H9 (cell line): ENCODE measurements at regions not wholly inside any gene's neighbourhood (a gene's known extent, or its start where the extent isn't known, plus 50 kb on each side); places are given as distances from the start of the nearest gene placed in this dataset.

Experiments used
- DNase-seq: peaks from one replicate; pipeline ENCODE4 v3.0.0-alpha.2; 2017
- H2AFZ ChIP-seq: one replicate; pipeline ENCODE4 v1.6.1; 2013; ENCODE audit warnings: mild to moderate bottlenecking, low read length, control low read depth, moderate library complexity
- H2AK5ac ChIP-seq: 2 replicates; pipeline ENCODE4 v1.6.1; 2013; ENCODE audit warnings: low read length, control low read depth, mixed read lengths; ENCODE audit not compliant: insufficient read length
- H2BK120ac ChIP-seq: one replicate; pipeline ENCODE4 v1.6.1; 2013; ENCODE audit warnings: low read depth, mild to moderate bottlenecking, low read length, control low read depth, inconsistent platforms; ENCODE audit not compliant: poor library complexity, severe bottlenecking
- H2BK12ac ChIP-seq: 2 replicates; pipeline ENCODE4 v1.6.1; 2013; ENCODE audit warnings: low read length, control low read depth, mixed read lengths, low read depth; ENCODE audit not compliant: insufficient read length
- H2BK15ac ChIP-seq: 2 replicates; pipeline ENCODE4 v1.6.1; 2013; ENCODE audit warnings: low read depth, low read length, control low read depth
- H2BK20ac ChIP-seq: one replicate; pipeline ENCODE4 v1.6.1; 2013; ENCODE audit warnings: low read depth, mild to moderate bottlenecking, low read length, control low read depth, inconsistent platforms; ENCODE audit not compliant: poor library complexity, severe bottlenecking
- H2BK5ac ChIP-seq: 2 replicates; pipeline ENCODE4 v1.6.1; 2013; ENCODE audit warnings: low read length, control low read depth, mixed read lengths; ENCODE audit not compliant: insufficient read length
- H3K14ac ChIP-seq: 2 replicates; pipeline ENCODE4 v1.6.1; 2013; ENCODE audit warnings: low read length, control low read depth; ENCODE audit not compliant: insufficient read depth
- H3K18ac ChIP-seq: 2 replicates; pipeline ENCODE4 v1.6.1; 2013; ENCODE audit warnings: low read depth, mild to moderate bottlenecking, mixed read lengths, low read length, control low read depth; ENCODE audit not compliant: insufficient read length
- H3K23ac ChIP-seq: 2 replicates; pipeline ENCODE4 v1.6.1; 2013; ENCODE audit warnings: low read length, control low read depth, mixed read lengths, low read depth; ENCODE audit not compliant: insufficient read length
- H3K23me2 ChIP-seq: 2 replicates; pipeline ENCODE4 v1.6.1; 2013; ENCODE audit warnings: low read depth, mild to moderate bottlenecking, mixed read lengths, low read length, control low read depth; ENCODE audit not compliant: insufficient read length, poor library complexity, severe bottlenecking
- H3K27ac ChIP-seq: 2 replicates; pipeline ENCODE4 v1.5.1; 2013; ENCODE audit warnings: low read length, control low read depth, mixed read lengths, low read depth; ENCODE audit not compliant: insufficient read length
- H3K27me3 ChIP-seq: 2 replicates; pipeline ENCODE4 v1.6.1; 2013; ENCODE audit warnings: low read length, control low read depth, inconsistent platforms; ENCODE audit not compliant: insufficient read depth
- H3K4ac ChIP-seq: 2 replicates; pipeline ENCODE4 v1.6.1; 2013; ENCODE audit warnings: low read depth, mild to moderate bottlenecking, control low read depth, inconsistent platforms, low read length, moderate library complexity
- H3K4me1 ChIP-seq: 2 replicates; pipeline ENCODE4 v1.6.1; 2013; ENCODE audit warnings: low read length, control low read depth, inconsistent platforms; ENCODE audit not compliant: insufficient read depth
- H3K4me2 ChIP-seq: 2 replicates; pipeline ENCODE4 v1.6.1; 2013; ENCODE audit warnings: low read length, control low read depth, mixed read lengths; ENCODE audit not compliant: insufficient read length, insufficient read depth
- H3K56ac ChIP-seq: 2 replicates; pipeline ENCODE4 v1.6.1; 2013; ENCODE audit warnings: low read depth, mild to moderate bottlenecking, mixed read lengths, low read length, control low read depth; ENCODE audit not compliant: insufficient read length
- H3K79me1 ChIP-seq: 2 replicates; pipeline ENCODE4 v1.6.1; 2013; ENCODE audit warnings: low read depth, mild to moderate bottlenecking, moderate library complexity, low read length, control low read depth, inconsistent platforms; ENCODE audit not compliant: insufficient read depth, poor library complexity, severe bottlenecking
- H3K79me2 ChIP-seq: 2 replicates; pipeline ENCODE4 v1.6.1; 2013; ENCODE audit warnings: low read length, control low read depth, inconsistent platforms; ENCODE audit not compliant: insufficient read depth
- H3K9ac ChIP-seq: 2 replicates; pipeline ENCODE4 v1.6.1; 2013; ENCODE audit warnings: low read length, control low read depth, mixed read lengths; ENCODE audit not compliant: insufficient read length; ENCODE audit errors: extremely low read depth
- H3K9me3 ChIP-seq: one replicate; pipeline ENCODE4 v1.6.1; 2013; ENCODE audit warnings: low read depth, low read length, inconsistent platforms; ENCODE audit not compliant: control insufficient read depth
- H3T11ph ChIP-seq: one replicate; pipeline ENCODE4 v1.6.1; 2013; ENCODE audit warnings: mild to moderate bottlenecking, low read length, control low read depth, inconsistent platforms
- H4K20me1 ChIP-seq: one replicate; pipeline ENCODE4 v1.6.1; 2013; ENCODE audit not compliant: control insufficient read depth, insufficient read length, insufficient read depth
- H4K5ac ChIP-seq: 2 replicates; pipeline ENCODE4 v1.6.1; 2013; ENCODE audit warnings: low read depth, mild to moderate bottlenecking, mixed read lengths, low read length, control low read depth; ENCODE audit not compliant: insufficient read length
- H4K8ac ChIP-seq: replicated peaks from 2 replicates; pipeline ENCODE4 v1.6.1; 2013; ENCODE audit warnings: low read length, control low read depth, mixed read lengths, low read depth; ENCODE audit not compliant: insufficient read length
- H4K91ac ChIP-seq: 2 replicates; pipeline ENCODE4 v1.6.1; 2013; ENCODE audit warnings: low read depth, mild to moderate bottlenecking, moderate library complexity, mixed read lengths, low read length, control low read depth; ENCODE audit not compliant: insufficient read length
- H3K27ac Mint-ChIP-seq, 3 experiments: 2 replicates in 2 of 3; 3 replicates in 1 of 3; pipeline ENCODE4 v1.8.0; 2020 to 2021; ENCODE audit warnings: mixed read lengths in 3 of 3, mild to moderate bottlenecking in 1 of 3, moderate library complexity in 1 of 3
- H3K27me3 Mint-ChIP-seq: 2 replicates; pipeline ENCODE4 v1.8.0; 2021; ENCODE audit warnings: low read depth, mild to moderate bottlenecking, moderate library complexity, mixed read lengths
- H3K36me3 Mint-ChIP-seq, 3 experiments: 2 replicates in 2 of 3; 3 replicates in 1 of 3; pipeline ENCODE4 v1.8.0; 2020 to 2021; ENCODE audit warnings: low read depth in 3 of 3, mixed read lengths in 3 of 3; ENCODE audit not compliant: insufficient read depth in 1 of 3
- H3K4me1 Mint-ChIP-seq, 2 experiments: 2 replicates each; pipeline ENCODE4 v1.8.0; 2020; ENCODE audit warnings: mixed read lengths in 2 of 2
- H3K4me3 Mint-ChIP-seq, 2 experiments: 2 replicates in 1 of 2; 3 replicates in 1 of 2; pipeline ENCODE4 v1.8.0; 2020 to 2021; ENCODE audit warnings: mild to moderate bottlenecking in 2 of 2, mixed read lengths in 2 of 2, moderate library complexity in 1 of 2
- H3K9me3 Mint-ChIP-seq, 2 experiments: 2 replicates in 1 of 2; 3 replicates in 1 of 2; pipeline ENCODE4 v1.8.0; 2020; ENCODE audit warnings: mild to moderate bottlenecking in 2 of 2, mixed read lengths in 2 of 2, moderate library complexity in 1 of 2
- CTCF ChIP-seq: fragments of 200-600 bp; sonication (generic); conservative IDR thresholded peaks from 3 replicates; pipeline ENCODE4 v1.8.0; 2021; ENCODE audit warnings: antibody characterized with exemption, mild to moderate bottlenecking
- WGBS: extraction: QIAGEN DNeasy Blood & Tissue Kit; methylation state at CpG from one replicate; pipeline ENCODE4 v1.1.7; 2013; ENCODE audit warnings: missing lambda C conversion rate, low lambda C conversion rate, mixed read lengths; ENCODE audit not compliant: insufficient read length; ENCODE audit errors: extremely low coverage; 5-methylcytosine and 5-hydroxymethylcytosine counted together

- H3K27me3 Mint-ChIP-seq, result peaks cover 4% of the 10 kb centered on the region
Measured at GRCh38 chr20:37580069-37580468, 52.4 kb upstream of the BLCAP start.

More at GRCh38 chr20:37580069-37580468, 52.4 kb upstream of the BLCAP start:
- Histone ChIP-seq H3K27me3 (no peaks in the 10 kb centered on the region), H2AFZ (no peak overlapping the region), H2BK12ac (no peak overlapping the region), H3K79me1 (no peaks in the 10 kb centered on the region), H2BK120ac (no peak overlapping the region), H3K18ac (no peak overlapping the region), H3T11ph (no peak overlapping the region), H3K23ac (no peak overlapping the region), H2BK20ac (no peak overlapping the region), H3K4me1 (no peaks in the 10 kb centered on the region; the same call in none of the 2 replicates), H4K5ac (no peak overlapping the region), H3K4me2 (no peak overlapping the region), H3K79me2 (no peaks in the 10 kb centered on the region), H3K4ac (no peak overlapping the region), H2BK5ac (no peak overlapping the region), H4K8ac (no peak overlapping the region), H2AK5ac (no peak overlapping the region), H2BK15ac (no peak overlapping the region), H4K91ac (no peak overlapping the region), H3K14ac (no peak overlapping the region), H3K27ac (no peak overlapping the region), H4K20me1 (no peaks in the 10 kb centered on the region), H3K56ac (no peak overlapping the region), H3K9me3 (no peaks in the 10 kb centered on the region), H3K9ac (no peak overlapping the region), H3K23me2 (peaks cover 3% of the 10 kb centered on the region)
- H3K4me1 Mint-ChIP-seq, result peaks cover 8 to 21% of the 10 kb centered on the region in 2 experiments
- no CpG with 5 or more reads among the region's 2 CpGs for WGBS
- H3K4me3 Mint-ChIP-seq, result no peak overlapping the region
- no peaks in the 10 kb centered on the region; a peak in 1 of 5 replicates for H3K9me3 Mint-ChIP-seq
- DNase-seq, result no peak
- no peaks in the 10 kb centered on the region for H3K36me3 Mint-ChIP-seq
- H3K27ac Mint-ChIP-seq, result 0 out of 7 replicates have a peak overlapping the region, but pooled peaks of 1 of the 3 experiments have one; percentile 68
- TF ChIP-seq CTCF, result no peak
